HepG2 (cell line): ENCODE measurements at regions not wholly inside any gene's neighbourhood (a gene's known extent, or its start where the extent isn't known, plus 50 kb on each side); places are given as distances from the start of the nearest gene placed in this dataset.

Experiments
- DNMT1 ChIP-seq: sonication (generic); formaldehyde crosslinking; IDR thresholded peaks from 2 replicates; pipeline ENCODE4 v1.5.1; 2020; ENCODE audit warnings: mild to moderate bottlenecking, missing genetic modification reagents
- EP300 ChIP-seq, 3 experiments: sonication (generic) in 1 of 3; formaldehyde crosslinking in 1 of 3; IDR thresholded peaks; 2 replicates each; pipeline versions ENCODE4 v1.5.1 to v1.6.1; 2011 to 2020; ENCODE audit warnings: low read depth in 2 of 3, low read length in 2 of 3, borderline replicate concordance in 1 of 3, improper control_type of control experiment in 1 of 3, mild to moderate bottlenecking in 1 of 3, missing genetic modification reagents in 1 of 3, moderate library complexity in 1 of 3
- MAX ChIP-seq: IDR thresholded peaks from 2 replicates; pipeline ENCODE4 v1.6.1; 2012; ENCODE audit warnings: inconsistent platforms
- POLR2A ChIP-seq, 2 experiments: IDR thresholded peaks; 2 replicates each; pipeline ENCODE4 v1.6.1; 2011; ENCODE audit warnings: low read depth in 2 of 2, low read length in 2 of 2, mild to moderate bottlenecking in 1 of 2, moderate library complexity in 1 of 2; ENCODE audit not compliant: insufficient read depth in 1 of 2
- POLR2AphosphoS5 ChIP-seq: IDR thresholded peaks from 2 replicates; pipeline ENCODE4 v1.6.1; 2012; ENCODE audit warnings: low read depth, low read length
- RORA ChIP-seq: sonication (generic); formaldehyde crosslinking; IDR thresholded peaks from 2 replicates; pipeline ENCODE4 v1.5.0; 2020; ENCODE audit warnings: mild to moderate bottlenecking, missing genetic modification reagents, moderate library complexity
- RXRA ChIP-seq: sonication (generic); formaldehyde crosslinking; IDR thresholded peaks from 2 replicates; pipeline ENCODE4 v1.5.1; 2020; ENCODE audit warnings: missing genetic modification reagents
- SP2 ChIP-seq: sonication (generic); formaldehyde crosslinking; IDR thresholded peaks from 2 replicates; pipeline ENCODE4 v1.5.1; 2020; ENCODE audit warnings: mild to moderate bottlenecking, missing genetic modification reagents
- SRY ChIP-seq: sonication (generic); formaldehyde crosslinking; IDR thresholded peaks from 2 replicates; pipeline ENCODE4 v1.8.0; 2022; ENCODE audit warnings: mild to moderate bottlenecking, missing genetic modification reagents
- TCF7L2 ChIP-seq: IDR thresholded peaks from 2 replicates; pipeline ENCODE4 v1.6.1; 2011; ENCODE audit warnings: mild to moderate bottlenecking, low read depth, low read length, moderate library complexity
- TEAD2 ChIP-seq: sonication (generic); formaldehyde crosslinking; IDR thresholded peaks from 2 replicates; pipeline ENCODE4 v1.9.0; 2021; ENCODE audit warnings: missing genetic modification reagents
- ZNF589 ChIP-seq: sonication (generic); formaldehyde crosslinking; conservative IDR thresholded peaks from 2 replicates; pipeline ENCODE4 v1.8.0; 2022; ENCODE audit warnings: mild to moderate bottlenecking, moderate library complexity, missing genetic modification reagents
- ZSCAN30 ChIP-seq: sonication (generic); formaldehyde crosslinking; IDR thresholded peaks from 2 replicates; pipeline ENCODE4 v1.5.0; 2020; ENCODE audit warnings: mild to moderate bottlenecking, missing genetic modification reagents
- TF ChIP-seq, protein P1 (sequence below): sonication (generic); formaldehyde crosslinking; IDR thresholded peaks from 2 replicates; pipeline ENCODE4 v1.8.0; 2022; ENCODE audit warnings: mild to moderate bottlenecking, missing genetic modification reagents, borderline replicate concordance

DNA sequence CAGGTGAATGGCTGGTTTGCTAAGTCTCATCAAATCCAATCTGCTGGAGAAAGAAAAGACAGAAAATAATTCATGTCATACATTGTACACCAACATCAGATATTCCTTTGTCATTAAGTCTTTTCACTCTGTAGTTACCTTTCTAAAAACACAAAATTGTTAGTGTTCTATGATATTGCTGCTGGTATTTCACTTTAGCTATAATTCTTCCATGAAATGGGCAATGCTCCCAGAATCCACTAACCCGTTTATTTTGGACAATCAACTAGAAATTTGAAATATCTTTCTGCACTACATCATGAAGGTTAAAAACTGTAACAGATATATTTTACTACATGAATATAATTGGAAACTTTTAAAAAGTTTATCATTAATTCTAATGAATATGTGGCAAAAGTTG is 181.3 kb downstream of the C7orf25 start:
- no peak for TF ChIP-seq POLR2AphosphoS5
- no peak for TF ChIP-seq POLR2A (IDR thresholded peaks at IDR 0.05; ENCODE audit: insufficient read depth in 1 of 2, low read depth in 2 of 2, low read length in 2 of 2)
- TF ChIP-seq RXRA (CRISPR knock-in tag): no peak
- TF ChIP-seq, protein P1, sequence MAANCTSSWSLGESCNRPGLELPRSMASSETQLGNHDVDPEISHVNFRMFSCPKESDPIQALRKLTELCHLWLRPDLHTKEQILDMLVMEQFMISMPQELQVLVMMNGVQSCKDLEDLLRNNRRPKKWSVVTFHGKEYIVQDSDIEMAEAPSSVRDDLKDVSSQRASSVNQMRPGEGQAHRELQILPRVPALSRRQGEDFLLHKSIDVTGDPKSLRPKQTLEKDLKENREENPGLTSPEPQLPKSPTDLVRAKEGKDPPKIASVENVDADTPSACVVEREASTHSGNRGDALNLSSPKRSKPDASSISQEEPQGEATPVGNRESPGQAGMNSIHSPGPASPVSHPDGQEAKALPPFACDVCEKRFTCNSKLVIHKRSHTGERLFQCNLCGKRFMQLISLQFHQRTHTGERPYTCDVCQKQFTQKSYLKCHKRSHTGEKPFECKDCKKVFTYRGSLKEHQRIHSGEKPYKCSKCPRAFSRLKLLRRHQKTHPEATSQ (CRISPR knock-in tag): no peak
- TF ChIP-seq TEAD2 (CRISPR knock-in tag): no peak
- no peak for TF ChIP-seq RORA (CRISPR knock-in tag)
- TF ChIP-seq ZSCAN30 (CRISPR knock-in tag): no peak
- TF ChIP-seq SRY (CRISPR knock-in tag): no peak
- no peak for TF ChIP-seq SP2
- TF ChIP-seq TCF7L2: no peak
- no peak for TF ChIP-seq EP300 (IDR thresholded peaks at IDR 0.05; ENCODE audit: low read depth in 2 of 2, low read length in 2 of 2)
- TF ChIP-seq EP300 (CRISPR knock-in tag; IDR thresholded peaks at IDR 0.05; ENCODE audit: borderline replicate concordance): no peak
- no peak for TF ChIP-seq DNMT1 (CRISPR knock-in tag)
- no peak for TF ChIP-seq MAX
- TF ChIP-seq ZNF589 (CRISPR knock-in tag): no peak
